NCI-H128 (cell line): ENCODE measurements at regions not wholly inside any gene's neighbourhood (a gene's known extent, or its start where the extent isn't known, plus 50 kb on each side); places are given as distances from the start of the nearest gene placed in this dataset.

Experiments
- DNase-seq: peaks from one replicate; lab custom pipeline; 2025; ENCODE audit not compliant: unreplicated experiment; lab: John Stamatoyannopoulos, UW

DNA sequence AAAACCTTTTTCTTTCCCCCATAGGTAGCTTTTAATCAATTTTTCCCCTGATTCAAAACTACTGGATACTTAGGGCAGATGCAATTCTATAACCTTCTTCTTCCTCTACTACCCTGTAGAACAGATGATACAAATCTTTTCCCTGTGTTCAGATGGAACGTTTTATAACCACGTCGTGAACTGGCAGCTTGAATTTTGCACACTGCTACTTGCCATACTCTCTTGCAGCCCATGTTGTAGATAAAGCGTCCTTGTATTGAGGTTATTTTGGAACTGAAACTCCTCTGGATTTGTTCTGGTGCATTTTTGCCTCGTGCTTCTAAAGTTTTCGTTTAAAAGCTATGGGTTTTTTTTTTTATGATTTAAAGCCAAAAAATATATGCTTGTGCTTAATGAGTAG lies 440.2 kb downstream of the RFPL4B start:
- DNase-seq, result no peak

DNA sequence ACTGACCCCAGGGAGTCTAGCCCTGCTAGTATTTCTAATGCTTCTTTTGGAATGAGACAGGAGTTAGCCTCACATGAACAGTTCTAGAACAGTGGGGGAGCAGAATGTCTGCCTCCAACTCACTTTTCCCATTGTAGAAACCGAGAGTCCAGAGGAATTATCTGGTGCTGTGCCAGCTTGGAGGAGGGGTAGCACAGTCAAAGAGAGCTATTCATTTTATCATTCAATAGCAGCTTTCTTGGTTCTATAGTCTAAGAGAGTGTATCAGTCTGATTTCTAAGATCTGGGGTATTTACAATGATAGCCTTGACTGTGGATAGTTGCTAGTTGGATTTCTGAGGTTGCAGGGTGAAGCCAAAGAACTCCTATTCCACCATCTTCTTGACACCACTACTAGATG lies 448.2 kb downstream of the RFPL4B start:
- DNase-seq, result no peak

DNA sequence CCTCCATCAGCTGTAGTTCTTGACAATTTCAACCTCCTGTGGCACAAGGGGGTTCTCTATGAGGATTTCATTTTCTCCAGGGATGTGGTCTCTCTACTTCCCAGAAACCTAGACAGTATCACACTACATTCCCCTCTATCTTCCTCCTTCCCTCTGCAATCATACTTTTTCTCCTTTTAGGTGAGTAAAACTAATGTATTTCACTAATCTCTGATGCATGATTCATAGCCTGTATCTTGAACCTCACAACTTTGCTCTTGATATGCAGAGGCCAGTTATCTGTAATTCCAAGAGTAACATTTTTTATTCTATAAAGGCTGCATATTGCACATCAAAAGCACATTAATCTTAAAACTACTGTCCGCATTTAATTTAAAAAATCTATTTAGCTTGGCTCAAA lies 449.6 kb downstream of the RFPL4B start:
- no peak for DNase-seq

DNA sequence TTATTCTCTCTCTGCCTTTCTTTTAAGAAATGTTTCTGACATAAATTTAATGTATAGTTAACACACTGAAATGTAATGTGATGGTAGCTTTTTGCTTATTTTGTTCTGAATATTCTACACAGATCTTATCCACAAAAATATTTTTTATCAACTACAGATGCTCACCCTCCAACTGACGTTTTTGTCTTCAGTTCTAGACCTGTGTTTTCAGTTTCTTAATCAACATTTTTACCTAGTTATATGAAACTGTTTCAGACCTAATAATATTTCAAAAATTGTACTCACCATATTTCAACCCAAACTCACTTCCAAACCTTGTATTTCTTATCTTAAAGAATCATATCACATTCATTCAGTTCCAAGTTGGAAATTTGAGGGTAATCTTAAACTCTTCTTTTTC lies 452.8 kb downstream of the RFPL4B start:
- no peak for DNase-seq

DNA sequence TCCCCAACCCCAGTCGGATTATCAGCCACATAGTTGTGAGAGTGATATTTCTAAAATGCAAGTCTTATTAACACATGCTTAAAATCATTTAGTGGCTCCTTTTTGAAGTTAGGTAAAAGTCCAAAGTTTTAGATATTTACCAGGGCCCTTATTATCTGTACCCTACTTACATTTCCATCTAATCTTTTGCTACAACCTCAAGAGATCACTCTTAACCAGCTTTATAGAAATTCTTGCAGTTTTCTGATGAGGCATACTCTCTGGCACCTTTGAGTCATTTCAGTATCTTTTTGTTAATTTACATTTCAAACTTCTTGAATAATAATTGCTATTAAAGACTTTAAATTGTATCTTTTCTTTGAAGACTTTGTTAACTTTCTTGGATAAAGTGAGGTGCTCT lies 453.3 kb downstream of the RFPL4B start:
- no peak for DNase-seq

DNA sequence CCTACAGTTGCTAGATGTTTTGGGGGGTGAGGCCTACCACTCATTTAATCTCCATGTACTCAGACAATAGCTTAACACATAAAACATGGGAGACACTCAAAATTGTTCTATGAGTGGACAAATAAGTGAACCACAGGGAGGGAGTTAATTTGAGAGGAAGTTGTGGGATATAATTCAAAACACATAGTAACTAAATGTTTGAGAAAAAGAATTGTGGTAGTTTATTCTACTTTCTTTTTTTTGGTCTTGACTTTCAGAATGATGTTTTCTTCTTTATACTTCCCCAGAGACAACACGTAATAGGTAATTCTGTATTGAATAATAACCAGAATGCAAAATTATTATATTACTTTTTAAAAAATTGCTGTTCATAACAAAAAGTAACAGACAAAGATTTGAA lies 453.8 kb downstream of the RFPL4B start:
- DNase-seq, result no peak

DNA sequence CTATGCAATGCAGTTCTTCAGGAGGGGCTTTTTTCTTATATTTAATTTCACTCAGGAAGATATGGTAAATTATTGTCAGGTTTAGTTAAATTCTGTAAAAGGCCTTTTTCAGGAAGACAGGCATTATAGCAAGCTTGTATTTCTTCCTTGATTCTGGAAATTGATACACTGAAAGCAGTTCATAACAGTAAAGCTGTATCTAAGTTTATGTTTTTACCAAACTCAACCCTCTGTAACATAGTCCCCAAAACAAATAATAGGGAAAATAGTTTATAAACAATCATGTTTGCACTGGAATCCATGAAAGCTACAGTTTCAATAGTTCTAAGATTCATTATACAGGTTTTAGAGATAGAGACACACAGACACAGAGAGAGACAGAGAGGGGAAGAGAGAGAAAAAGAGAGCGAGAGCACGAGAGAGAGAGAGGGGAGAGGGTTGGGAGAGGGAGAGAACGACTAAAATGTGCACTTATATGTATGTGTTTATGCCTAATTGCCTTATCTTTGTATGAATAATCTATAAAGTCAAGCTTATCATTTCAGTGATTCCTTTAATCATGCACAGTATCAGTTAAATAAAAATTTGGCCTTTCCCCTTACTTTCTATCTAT lies 454.4 kb downstream of the RFPL4B start:
- DNase-seq, result no peak

DNA sequence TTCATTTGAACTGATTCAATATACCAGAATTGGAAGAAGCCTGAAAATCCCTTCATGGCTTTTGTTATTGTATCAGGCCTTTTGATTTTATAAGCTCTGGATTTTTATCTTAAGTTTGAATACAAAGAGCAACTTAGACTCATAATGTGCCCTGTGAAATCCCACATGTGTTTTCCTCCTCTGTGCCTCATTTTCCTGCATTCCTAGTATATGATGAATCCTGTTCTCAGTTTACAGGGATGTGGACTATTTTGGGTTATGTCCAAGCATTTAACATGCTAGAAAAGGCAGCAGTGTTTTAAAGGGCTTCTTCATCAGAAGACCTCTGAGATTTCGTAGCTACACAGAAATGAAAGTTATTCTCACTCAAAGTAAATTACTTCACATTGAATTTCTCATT lies 455.0 kb downstream of the RFPL4B start:
- no peak for DNase-seq

DNA sequence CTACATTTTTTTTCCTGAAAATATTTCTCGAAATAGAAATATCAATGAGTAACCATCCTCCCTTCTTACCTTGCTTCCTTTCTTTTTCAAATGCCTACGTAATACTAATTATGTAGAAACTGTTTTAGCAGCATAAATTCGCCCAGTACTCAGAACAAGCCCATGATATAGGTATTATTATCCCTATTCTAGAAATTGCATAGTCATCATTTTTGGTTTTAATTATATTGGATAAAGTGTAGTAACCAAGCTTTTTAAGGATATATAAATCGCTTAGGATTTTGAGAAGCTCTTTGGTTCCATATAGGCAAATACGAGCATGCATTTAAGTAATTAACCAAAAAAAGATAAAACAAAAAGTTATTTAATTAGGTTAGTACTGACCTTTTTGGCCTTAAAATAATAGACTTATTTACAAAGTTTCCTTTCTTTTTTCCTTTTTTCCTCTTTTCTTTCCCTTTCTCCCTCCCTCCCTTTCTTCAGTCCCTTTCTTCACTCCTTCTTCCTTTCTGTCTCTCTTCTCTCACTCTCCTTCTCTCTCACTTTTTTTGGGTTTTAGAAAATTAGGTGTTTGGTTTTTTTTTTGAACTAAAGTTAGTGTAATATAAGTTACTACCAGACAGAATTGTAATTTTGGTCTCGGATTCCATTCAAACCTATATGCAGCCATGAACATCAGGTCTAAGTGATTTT lies 457.7 kb downstream of the RFPL4B start:
- no peak for DNase-seq

DNA sequence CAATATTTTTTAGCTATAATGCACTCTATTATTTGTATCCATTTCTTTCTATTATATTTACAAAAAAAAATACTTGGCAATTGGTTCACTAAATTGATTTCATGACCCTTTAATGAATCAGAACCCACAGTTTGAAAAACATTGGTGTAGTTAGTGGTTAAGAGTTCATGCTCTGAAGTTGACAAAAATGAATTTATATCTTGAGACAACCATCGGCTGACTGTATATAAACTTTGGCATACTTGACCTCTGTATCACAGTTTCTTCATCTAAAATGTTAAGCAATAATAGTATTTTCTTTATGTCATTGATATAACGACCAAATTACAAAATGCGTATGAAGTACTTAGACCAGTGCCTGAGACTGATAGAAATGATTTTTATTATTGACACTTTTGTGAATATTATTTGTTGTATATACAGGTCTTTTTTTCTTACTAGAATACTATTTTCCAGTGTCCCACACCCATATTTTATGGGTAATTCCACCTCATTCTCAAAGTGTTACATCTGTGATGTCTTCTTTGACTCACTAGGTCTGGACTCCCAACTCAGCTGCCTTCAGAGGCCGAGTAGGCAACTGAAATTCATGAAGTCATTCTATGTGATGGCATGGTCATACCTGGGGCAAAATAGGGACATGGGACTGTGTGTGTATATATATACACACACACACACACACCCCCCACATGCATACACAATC lies 459.2 kb downstream of the RFPL4B start:
- no peak for DNase-seq

DNA sequence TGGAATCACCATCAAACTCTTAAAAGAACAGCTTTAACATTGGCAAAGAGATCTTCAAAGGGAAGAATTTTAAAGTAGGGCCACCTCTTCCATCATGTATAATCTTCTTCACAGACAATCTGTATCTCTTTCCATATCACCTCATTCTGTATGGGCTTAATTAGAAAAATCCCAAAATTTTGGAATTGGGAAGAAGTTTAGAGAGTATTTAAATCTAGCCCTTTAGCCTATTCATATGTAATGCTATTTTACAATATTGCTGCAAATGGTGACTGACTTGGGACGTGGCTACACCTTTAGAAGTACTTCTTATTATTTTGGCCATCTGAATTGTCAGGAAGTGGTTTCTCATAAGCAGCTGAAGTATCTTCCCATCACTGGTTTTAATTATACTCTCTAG lies 474.3 kb downstream of the RFPL4B start:
- DNase-seq, result no peak

DNA sequence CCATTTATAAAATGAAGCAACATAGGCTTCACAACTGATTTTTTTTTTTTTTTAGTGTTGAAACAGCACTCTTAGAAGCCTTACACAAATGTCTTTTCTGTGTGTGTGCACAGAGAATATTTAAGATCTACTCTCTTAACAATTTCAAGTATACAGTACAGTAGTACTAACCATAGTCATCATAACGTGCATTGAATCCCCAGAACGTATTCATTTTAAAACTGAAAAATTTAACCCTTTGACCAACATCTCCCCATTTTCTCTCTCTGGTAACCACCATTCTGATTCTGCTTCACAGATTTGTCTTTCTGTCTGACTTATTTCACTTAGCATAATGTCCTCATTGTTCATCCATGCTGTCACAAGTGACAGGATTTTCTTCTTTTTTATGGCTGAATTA lies 475.6 kb downstream of the RFPL4B start:
- DNase-seq, result no peak

DNA sequence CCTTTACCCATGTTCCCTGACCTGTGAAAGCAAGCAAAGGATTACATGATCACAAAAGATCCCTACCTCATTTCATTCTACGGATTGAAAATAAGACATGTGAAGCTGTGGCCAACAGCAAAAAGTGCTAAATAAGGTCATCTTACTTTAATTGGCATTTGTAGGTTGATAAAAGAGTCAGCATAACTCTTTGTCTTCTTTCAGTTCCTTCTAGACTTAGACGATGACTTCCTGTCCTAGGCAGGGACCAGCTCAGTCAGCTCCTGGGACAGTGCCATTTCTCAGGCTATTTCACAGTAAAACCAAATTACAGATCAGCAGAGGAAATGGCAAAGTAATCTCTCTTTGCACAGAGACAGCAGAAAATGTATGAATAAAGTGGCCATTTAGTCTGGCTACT lies 480.7 kb downstream of the RFPL4B start:
- no peak for DNase-seq

DNA sequence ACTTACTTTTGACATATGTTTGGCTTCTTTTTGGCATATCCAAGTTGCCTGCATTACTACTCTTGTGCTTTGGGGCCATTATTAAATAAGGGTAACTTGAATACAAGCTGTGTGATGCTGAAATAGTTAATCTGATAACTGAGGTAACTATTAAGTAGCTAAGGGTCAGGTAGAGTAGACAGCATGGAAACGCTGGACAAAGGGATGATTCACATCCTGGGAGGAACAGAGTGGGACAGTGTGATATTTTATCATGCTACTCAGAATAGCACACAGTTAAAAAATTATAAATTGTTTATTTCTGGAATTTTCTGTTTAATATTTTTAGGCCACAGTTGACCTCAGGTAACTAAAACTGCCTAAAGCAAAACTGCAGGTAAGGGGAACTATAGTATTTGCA lies 483.9 kb downstream of the RFPL4B start:
- no peak for DNase-seq

DNA sequence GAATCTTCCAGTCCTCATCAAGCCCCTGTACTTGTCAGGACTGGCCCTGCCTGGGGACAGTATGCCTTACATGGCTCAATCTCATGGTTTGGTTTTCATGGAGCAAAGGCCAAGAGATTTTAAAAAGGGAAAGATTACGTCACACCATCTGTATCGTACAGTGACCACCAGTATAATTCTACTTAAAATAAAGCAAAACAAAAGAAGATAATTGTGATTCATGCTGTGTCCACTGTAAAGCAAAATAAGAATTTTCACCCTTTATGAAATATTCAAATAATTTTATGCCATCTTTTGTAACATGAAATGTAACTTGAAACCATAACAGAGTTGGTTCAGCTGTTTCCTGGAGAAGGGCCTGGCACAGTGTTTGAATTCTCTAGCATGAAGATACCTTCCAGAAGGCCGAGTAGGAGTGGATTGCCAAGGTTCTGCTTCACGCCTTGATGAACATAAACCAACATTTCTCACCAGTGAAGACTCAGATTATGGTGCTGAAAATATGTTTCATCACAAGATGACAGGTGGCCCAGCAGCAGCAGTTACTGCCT lies 486.5 kb downstream of the RFPL4B start:
- DNase-seq, result no peak

DNA sequence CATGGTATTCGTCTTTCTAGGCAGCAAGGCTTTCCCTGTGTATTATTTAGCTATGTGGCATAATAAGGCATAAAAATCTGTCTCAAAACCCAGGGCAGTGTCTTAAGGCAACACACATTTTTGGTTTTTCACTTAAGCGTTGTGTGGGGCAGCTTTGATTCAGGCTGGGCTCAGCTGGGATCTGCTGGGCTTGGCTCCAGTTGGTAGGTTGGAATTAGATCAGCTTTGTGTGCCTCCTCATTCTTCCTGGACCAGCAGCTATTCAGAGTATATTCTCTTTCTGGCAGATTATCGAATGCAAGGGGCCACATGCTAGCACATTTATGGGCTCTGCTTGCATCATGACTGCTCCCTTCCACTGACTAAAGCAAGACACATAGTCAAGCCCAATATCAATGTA lies 487.9 kb downstream of the RFPL4B start:
- DNase-seq, result no peak

DNA sequence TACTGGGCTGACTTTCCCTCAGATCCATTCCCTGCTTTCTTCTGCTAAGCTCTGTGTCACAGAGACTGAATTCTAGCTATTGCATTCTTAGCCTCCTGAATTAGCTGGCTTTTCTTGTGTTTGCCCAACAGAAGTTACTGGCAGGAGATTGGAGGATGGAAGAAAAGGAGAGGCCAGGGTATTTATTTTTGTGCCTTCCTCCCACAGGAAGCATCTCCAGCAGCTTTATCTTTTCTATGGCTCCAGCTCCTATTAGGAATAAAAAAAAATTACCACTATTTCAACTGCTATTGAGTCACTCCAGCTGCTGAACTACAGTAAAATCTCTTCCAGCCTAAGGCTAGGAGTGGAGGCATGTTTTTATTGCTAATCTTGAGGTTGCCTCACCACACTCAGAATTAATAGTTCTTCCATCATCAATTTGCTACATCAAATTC lies 492.4 kb downstream of the RFPL4B start:
- no peak for DNase-seq

DNA sequence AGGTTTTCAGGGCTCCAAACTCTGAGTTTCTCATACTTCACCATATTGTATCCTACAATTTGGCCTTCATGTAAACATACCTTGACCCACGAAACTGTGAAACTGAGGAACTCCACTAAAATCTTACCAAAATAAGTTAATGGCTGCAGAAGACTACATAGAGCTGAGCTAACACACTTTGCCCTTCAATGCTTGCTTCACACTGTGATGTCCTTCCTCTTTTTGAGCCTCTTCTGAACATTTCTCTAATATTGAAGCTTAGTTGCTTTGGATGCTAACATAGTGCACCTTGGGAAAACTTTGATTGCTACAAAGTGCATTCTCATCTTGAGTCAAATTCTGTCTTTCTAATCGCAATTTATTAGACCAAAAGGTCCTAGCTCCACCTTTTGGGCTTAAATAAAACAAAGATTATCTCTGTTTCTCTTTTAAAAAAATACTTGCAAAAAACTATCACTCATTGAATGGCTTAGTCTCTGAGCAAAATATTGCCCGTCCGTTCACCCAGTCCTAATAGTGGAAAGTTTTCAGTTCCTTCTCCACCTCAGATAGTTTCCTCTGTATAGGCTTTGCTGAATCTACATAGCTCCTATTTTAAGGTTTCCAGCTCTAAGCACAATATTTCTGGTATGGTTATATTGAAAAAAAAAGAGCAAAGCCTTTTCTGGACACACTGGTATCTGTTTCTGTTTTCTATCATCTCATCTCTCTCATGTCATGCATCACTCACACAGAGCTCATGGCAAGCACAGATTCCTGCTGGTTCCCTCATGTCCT lies 494.6 kb downstream of the RFPL4B start:
- DNase-seq, result no peak

DNA sequence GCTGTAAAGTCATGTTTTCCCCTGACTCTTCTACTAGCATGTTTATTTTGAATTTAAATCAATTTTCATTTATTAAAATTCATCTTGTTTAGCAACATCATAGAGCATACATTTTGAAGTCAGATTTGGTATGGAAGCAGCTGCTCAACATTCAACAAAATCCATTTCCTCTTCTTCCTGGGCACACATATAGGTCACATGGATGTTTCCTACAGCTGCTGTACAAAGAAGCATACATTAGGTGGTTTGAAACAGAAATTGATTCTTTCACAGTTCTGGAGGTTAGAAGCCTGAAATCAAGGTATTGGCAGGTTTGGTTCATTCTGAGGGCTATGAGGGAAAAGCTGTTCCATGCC lies 495.2 kb downstream of the RFPL4B start:
- DNase-seq, result no peak

DNA sequence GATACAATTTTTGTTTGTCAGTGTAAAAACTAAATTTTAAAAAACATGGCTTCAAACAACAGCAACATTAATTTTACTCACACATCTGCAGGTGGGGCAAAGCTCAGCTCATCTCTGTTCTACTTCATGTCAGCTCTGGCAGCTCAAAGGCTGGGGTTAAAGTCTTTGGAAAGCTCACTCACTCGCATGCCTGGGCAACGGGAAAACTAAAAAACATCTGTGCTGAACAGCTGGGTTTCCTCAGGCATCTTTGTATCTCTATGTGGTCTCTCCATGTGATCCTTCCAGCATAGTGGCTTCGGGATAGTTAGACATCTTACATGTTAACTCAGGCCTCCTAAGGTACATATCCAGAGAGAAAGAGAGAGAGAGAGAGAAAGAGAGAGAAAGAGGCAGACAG lies 499.6 kb downstream of the RFPL4B start:
- DNase-seq, result no peak

DNA sequence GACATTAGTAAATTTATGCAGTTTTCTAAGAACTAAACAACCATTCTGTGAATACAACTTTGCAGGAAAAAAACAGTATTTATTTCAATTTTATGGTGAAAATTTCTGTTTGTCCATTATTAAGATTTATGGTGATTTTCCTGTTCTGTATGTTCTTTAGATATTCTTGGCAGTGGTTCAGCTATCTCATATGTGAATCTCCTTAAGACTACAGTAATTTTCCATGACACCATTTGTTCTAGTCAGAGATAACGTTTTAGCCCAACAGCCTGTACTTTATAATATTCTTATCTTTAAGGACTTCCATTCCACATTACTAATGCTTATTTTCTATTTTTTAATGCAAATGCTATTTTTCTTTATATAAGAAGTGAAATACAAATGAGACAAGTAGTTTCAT lies 504.0 kb downstream of the RFPL4B start:
- DNase-seq, result no peak

DNA sequence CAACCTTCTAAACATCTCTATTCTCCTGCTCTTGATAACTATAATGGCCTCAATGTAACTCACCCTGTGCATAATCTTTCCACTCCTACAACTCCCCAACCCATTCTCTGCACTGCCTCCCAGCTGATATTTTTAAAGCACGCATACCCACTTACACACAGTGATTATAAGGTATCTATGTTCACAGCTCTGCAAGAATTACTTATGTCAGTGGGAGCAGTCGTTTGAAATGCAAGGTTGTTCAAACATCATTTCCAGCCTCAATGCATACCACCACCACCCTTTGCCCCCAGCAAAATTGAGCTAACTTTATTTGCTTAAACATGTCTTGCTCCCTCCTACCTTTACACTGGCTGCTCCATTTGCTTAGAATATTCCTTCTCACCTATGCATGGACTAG lies 506.0 kb downstream of the RFPL4B start:
- no peak for DNase-seq
